ENCODE measurements at regions not wholly inside any gene's neighbourhood (a gene's known extent, or its start where the extent isn't known, plus 50 kb on each side); places are given as distances from the start of the nearest gene placed in this dataset.

GRCh38 chr3:15998911-15999310 is 175.6 kb upstream of the GALNT15 start:
- TF ChIP-seq CTCF (IDR thresholded peaks at IDR 0.05): no peak
- TF ChIP-seq POLR2AphosphoS5 (IDR thresholded peaks at IDR 0.05): no peak
- no peak for TF ChIP-seq EP300 (IDR thresholded peaks at IDR 0.05)
